Tibial artery (tissue), 4 donors: ENCODE measurements at regions not wholly inside any gene's neighbourhood (a gene's known extent, or its start where the extent isn't known, plus 50 kb on each side); places are given as distances from the start of the nearest gene placed in this dataset.

Experiments
- DNase-seq, 2 donors: peaks; one replicate each; pipeline ENCODE4 v3.0.0-alpha.2; 2019
- H3K27ac ChIP-seq, 2 donors: fragments of 200-600 bp; sonication (generic) in 1 of 2; 1 replicate in 1 of 2; 2 replicates in 1 of 2; pipeline ENCODE4 v1.5.1; 2018 to 2019; ENCODE audit warnings: mild to moderate bottlenecking in 1 of 2
- H3K27me3 ChIP-seq, 2 donors: fragments of 200-600 bp; sonication (generic) in 1 of 2; one replicate each; pipeline versions ENCODE4 v1.5.1 to v1.6.0; 2016 to 2019
- H3K36me3 ChIP-seq, 3 donors: fragments of 200-600 bp; sonication (generic) in 2 of 3; one replicate each; pipeline ENCODE4 v1.5.1; 2016 to 2019; ENCODE audit warnings: mild to moderate bottlenecking in 2 of 3
- H3K4me1 ChIP-seq, 4 donors: fragments of 200-600 bp; sonication (generic) in 2 of 4; 1 replicate in 3 of 4; 2 replicates in 1 of 4; pipeline ENCODE4 v1.5.1; 2016 to 2019
- H3K4me3 ChIP-seq, 2 donors: fragments of 200-600 bp; sonication (generic) in 1 of 2; 1 replicate in 1 of 2; 2 replicates in 1 of 2; pipeline ENCODE4 v1.5.1; 2018 to 2019; ENCODE audit warnings: mild to moderate bottlenecking in 2 of 2
- H3K9me3 ChIP-seq, 3 donors: fragments of 200-600 bp; sonication (generic) in 1 of 3; one replicate each; pipeline ENCODE4 v1.5.1; 2016 to 2019
- CTCF ChIP-seq, 2 experiments: fragments of 200-600 bp in 1 of 2; fragments of 450-650 bp in 1 of 2; IDR thresholded peaks; one replicate each; pipeline ENCODE4 v1.5.1; 2017 to 2019; ENCODE audit warnings: antibody characterized with exemption in 2 of 2, mild to moderate bottlenecking in 1 of 2, moderate library complexity in 1 of 2
- intact Hi-C: fragments of 100-400 bp; cut with DNase I; formaldehyde crosslinking; loops from one replicate; pipeline ENCODE4 v1.15.0; 2023; ENCODE audit warnings: low total_unique reads

DNA sequence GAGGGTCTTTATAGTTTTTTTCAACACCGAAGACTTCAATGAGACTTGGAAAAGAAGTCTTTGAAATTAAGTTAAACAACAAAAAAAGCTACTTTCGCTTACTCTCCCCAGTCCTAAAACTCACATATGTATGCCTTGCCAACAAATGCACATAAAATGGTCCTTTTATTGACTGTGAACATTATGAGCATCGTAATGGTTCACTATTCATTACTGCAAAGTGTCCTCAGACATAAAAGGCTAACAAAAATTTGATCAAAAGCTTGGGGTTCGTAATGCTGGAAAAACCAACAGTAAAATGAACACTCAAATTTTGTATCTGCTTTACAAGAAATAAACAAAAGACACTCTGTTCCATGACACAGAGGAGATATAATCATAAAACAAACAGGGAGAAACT lies 285.3 kb upstream of the SLC8A1 start:
- H3K4me3 ChIP-seq: no peak overlapping the region
- no peaks in the 10 kb centered on the region for H3K36me3 ChIP-seq
- no peaks in the 10 kb centered on the region for H3K9me3 ChIP-seq
- H3K27ac ChIP-seq: no peak overlapping the region
- no peak for DNase-seq
- TF ChIP-seq CTCF (IDR thresholded peaks at IDR 0.05): no peak
- intact Hi-C loops: no loop called here
- H3K27me3 ChIP-seq: no peaks in the 10 kb centered on the region
- no peaks in the 10 kb centered on the region for H3K4me1 ChIP-seq

GRCh38 chr2:40740419-40740818 lies 288.5 kb upstream of the SLC8A1 start:
- Histone ChIP-seq H3K27me3 (no peaks in the 10 kb centered on the region), H3K9me3 (no peaks in the 10 kb centered on the region), H3K36me3 (no peaks in the 10 kb centered on the region), H3K4me1 (no peaks in the 10 kb centered on the region), H3K27ac (no peak overlapping the region), H3K4me3 (no peak overlapping the region)
- intact Hi-C loops: no loop called here
- DNase-seq: no peak
- no peak for TF ChIP-seq CTCF (IDR thresholded peaks at IDR 0.05)

GRCh38 chr2:40741532-40741931 lies 289.6 kb upstream of the SLC8A1 start:
- no peak for TF ChIP-seq CTCF (IDR thresholded peaks at IDR 0.05)
- H3K27me3 ChIP-seq: no peaks in the 10 kb centered on the region
- H3K27ac ChIP-seq: no peak overlapping the region
- intact Hi-C loops: no loop called here
- H3K9me3 ChIP-seq: no peaks in the 10 kb centered on the region
- DNase-seq: no peak
- H3K4me1 ChIP-seq: no peaks in the 10 kb centered on the region
- H3K4me3 ChIP-seq: no peak overlapping the region
- H3K36me3 ChIP-seq: no peaks in the 10 kb centered on the region

- H3K4me3 ChIP-seq: no peak overlapping the region
- no peak for DNase-seq
- no peak for TF ChIP-seq CTCF (IDR thresholded peaks at IDR 0.05)
Measured at GRCh38 chr2:40746191-40746590, 294.3 kb upstream of the SLC8A1 start.

DNA sequence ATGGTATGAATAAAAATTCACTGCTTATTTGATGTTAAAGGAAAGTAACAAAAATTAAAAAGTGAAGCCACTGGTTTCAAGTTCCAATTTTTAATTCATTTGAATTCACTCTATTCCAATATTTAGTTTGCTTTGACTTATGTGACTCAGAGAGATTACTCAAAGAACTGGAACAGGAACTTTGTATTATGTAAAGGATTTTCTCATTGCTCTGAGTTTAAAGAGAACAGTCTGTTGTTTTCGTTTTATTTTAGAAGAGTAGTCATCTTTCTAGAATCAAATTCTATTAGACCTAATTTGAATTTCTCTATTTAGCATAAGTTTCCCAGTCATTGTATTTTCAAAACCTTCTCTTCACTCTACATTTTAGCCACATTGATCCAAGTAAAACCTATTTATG lies 300.1 kb upstream of the SLC8A1 start:
- DNase-seq: no peak
- Histone ChIP-seq H3K27me3 (no peaks in the 10 kb centered on the region), H3K4me1 (peaks cover 0 to 4% (median 0%) of the 10 kb centered on the region in 4 donors), H3K27ac (no peak overlapping the region), H3K36me3 (no peaks in the 10 kb centered on the region), H3K4me3 (no peak overlapping the region), H3K9me3 (no peaks in the 10 kb centered on the region)
- intact Hi-C loops: no loop called here
- no peak for TF ChIP-seq CTCF (IDR thresholded peaks at IDR 0.05)

More at GRCh38 chr2:40746191-40746590, 294.3 kb upstream of the SLC8A1 start:
- Histone ChIP-seq H3K27ac (no peak overlapping the region), H3K9me3 (no peaks in the 10 kb centered on the region), H3K36me3 (no peaks in the 10 kb centered on the region), H3K4me1 (no peaks in the 10 kb centered on the region), H3K27me3 (no peaks in the 10 kb centered on the region)
- intact Hi-C loops: no loop called here

DNA sequence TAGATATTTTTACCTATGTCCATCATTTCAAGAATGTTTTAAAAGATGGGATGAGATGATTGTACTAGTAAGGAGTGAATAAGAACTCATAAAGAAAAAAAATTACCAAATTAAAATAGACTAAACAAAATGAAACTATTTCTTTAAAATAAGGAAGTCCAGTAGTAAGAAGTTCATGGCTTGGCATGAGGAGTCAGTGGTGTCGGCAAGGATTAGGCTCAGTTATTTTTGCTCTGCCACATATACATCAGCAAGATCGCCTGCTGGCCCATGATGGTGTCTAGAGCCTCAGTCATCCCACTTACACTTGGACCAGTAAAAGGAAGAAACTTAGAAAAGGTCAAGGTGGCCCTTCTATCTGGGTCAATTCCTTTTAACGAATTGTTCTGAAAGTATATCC lies 300.9 kb upstream of the SLC8A1 start:
- no peak for DNase-seq
- Histone ChIP-seq H3K36me3 (no peaks in the 10 kb centered on the region), H3K27me3 (no peaks in the 10 kb centered on the region), H3K4me3 (no peak overlapping the region), H3K27ac (no peak overlapping the region), H3K4me1 (peaks cover 0 to 4% (median 0%) of the 10 kb centered on the region in 4 donors), H3K9me3 (no peaks in the 10 kb centered on the region)
- TF ChIP-seq CTCF (IDR thresholded peaks at IDR 0.05): no peak
- intact Hi-C loops: no loop called here
